ENCODE measurements at regions not wholly inside any gene's neighbourhood (a gene's known extent, or its start where the extent isn't known, plus 50 kb on each side); places are given as distances from the start of the nearest gene placed in this dataset.

DNA sequence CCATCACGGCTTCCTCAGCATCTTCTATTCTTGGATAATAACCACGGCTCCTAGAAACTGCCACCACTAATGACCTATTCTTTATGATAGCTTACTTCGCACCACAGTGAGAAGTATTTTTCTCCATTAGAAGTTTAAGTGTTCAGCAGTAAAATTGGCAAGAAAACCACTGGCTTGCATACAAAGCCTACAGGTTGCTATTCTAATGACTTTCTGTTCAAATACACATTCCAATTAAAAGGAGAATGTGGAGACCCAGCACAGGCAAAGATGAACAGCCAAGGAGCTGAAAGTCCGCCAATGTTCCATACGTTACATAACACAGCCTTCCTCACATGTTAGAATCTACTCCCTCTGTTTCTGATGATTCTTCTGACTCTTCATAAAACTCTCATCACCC is 875.0 kb upstream of the PRKX start:
- TF ChIP-seq, protein P1, sequence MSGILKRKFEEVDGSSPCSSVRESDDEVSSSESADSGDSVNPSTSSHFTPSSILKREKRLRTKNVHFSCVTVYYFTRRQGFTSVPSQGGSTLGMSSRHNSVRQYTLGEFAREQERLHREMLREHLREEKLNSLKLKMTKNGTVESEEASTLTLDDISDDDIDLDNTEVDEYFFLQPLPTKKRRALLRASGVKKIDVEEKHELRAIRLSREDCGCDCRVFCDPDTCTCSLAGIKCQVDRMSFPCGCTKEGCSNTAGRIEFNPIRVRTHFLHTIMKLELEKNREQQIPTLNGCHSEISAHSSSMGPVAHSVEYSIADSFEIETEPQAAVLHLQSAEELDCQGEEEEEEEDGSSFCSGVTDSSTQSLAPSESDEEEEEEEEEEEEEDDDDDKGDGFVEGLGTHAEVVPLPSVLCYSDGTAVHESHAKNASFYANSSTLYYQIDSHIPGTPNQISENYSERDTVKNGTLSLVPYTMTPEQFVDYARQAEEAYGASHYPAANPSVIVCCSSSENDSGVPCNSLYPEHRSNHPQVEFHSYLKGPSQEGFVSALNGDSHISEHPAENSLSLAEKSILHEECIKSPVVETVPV (CRISPR knock-in tag; IDR thresholded peaks at IDR 0.05), result no peak
- TF ChIP-seq CREB5 (CRISPR knock-in tag; IDR thresholded peaks at IDR 0.05; ENCODE audit: low read depth), result no peak
- TF ChIP-seq ZNF8 (CRISPR knock-in tag; IDR thresholded peaks at IDR 0.05), result no peak
- TF ChIP-seq ESRRG (CRISPR knock-in tag; IDR thresholded peaks at IDR 0.05), result no peak
- no peak for TF ChIP-seq GLIS3 (CRISPR knock-in tag; IDR thresholded peaks at IDR 0.05)
- TF ChIP-seq, protein P2, sequence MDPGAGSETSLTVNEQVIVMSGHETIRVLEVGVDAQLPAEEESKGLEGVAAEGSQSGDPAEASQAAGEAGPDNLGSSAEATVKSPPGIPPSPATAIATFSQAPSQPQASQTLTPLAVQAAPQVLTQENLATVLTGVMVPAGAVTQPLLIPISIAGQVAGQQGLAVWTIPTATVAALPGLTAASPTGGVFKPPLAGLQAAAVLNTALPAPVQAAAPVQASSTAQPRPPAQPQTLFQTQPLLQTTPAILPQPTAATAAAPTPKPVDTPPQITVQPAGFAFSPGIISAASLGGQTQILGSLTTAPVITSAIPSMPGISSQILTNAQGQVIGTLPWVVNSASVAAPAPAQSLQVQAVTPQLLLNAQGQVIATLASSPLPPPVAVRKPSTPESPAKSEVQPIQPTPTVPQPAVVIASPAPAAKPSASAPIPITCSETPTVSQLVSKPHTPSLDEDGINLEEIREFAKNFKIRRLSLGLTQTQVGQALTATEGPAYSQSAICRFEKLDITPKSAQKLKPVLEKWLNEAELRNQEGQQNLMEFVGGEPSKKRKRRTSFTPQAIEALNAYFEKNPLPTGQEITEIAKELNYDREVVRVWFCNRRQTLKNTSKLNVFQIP (CRISPR knock-in tag; IDR thresholded peaks at IDR 0.05; ENCODE audit: borderline replicate concordance, low read depth), result no peak
- TF ChIP-seq TOX (CRISPR knock-in tag; IDR thresholded peaks at IDR 0.05; ENCODE audit: borderline replicate concordance), result no peak
- no peak for TF ChIP-seq ZFP30 (CRISPR knock-in tag; IDR thresholded peaks at IDR 0.05)
- no peak for TF ChIP-seq ZNF565 (CRISPR knock-in tag; conservative IDR thresholded peaks at IDR 0.05; ENCODE audit: low read depth)
- TF ChIP-seq, protein P3, sequence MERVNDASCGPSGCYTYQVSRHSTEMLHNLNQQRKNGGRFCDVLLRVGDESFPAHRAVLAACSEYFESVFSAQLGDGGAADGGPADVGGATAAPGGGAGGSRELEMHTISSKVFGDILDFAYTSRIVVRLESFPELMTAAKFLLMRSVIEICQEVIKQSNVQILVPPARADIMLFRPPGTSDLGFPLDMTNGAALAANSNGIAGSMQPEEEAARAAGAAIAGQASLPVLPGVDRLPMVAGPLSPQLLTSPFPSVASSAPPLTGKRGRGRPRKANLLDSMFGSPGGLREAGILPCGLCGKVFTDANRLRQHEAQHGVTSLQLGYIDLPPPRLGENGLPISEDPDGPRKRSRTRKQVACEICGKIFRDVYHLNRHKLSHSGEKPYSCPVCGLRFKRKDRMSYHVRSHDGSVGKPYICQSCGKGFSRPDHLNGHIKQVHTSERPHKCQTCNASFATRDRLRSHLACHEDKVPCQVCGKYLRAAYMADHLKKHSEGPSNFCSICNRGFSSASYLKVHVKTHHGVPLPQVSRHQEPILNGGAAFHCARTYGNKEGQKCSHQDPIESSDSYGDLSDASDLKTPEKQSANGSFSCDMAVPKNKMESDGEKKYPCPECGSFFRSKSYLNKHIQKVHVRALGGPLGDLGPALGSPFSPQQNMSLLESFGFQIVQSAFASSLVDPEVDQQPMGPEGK (CRISPR knock-in tag; IDR thresholded peaks at IDR 0.05; ENCODE audit: borderline replicate concordance), result no peak
- TF ChIP-seq ISL1 (CRISPR knock-in tag; IDR thresholded peaks at IDR 0.05), result no peak
